ENCODE measurements at regions not wholly inside any gene's neighbourhood (a gene's known extent, or its start where the extent isn't known, plus 50 kb on each side); places are given as distances from the start of the nearest gene placed in this dataset.

GRCh38 chr3:56867671-56868070, 65.9 kb upstream of the ARHGEF3 start (continued):
- no peak for TF ChIP-seq NR3C1 (CRISPR knock-in tag; conservative IDR thresholded peaks at IDR 0.05; ENCODE audit: low read depth)
- TF ChIP-seq ZNF121 (CRISPR knock-in tag; IDR thresholded peaks at IDR 0.05): no peak
- TF ChIP-seq NFE2L1 (CRISPR knock-in tag; IDR thresholded peaks at IDR 0.05): no peak
- no peak for TF ChIP-seq TCF7 (CRISPR knock-in tag; IDR thresholded peaks at IDR 0.05; ENCODE audit: low read depth)
- TF ChIP-seq FOXJ3 (CRISPR knock-in tag; IDR thresholded peaks at IDR 0.05; ENCODE audit: borderline replicate concordance): no peak
- TF ChIP-seq PRRX2 (CRISPR knock-in tag; IDR thresholded peaks at IDR 0.05): no peak
- TF ChIP-seq, protein P1, sequence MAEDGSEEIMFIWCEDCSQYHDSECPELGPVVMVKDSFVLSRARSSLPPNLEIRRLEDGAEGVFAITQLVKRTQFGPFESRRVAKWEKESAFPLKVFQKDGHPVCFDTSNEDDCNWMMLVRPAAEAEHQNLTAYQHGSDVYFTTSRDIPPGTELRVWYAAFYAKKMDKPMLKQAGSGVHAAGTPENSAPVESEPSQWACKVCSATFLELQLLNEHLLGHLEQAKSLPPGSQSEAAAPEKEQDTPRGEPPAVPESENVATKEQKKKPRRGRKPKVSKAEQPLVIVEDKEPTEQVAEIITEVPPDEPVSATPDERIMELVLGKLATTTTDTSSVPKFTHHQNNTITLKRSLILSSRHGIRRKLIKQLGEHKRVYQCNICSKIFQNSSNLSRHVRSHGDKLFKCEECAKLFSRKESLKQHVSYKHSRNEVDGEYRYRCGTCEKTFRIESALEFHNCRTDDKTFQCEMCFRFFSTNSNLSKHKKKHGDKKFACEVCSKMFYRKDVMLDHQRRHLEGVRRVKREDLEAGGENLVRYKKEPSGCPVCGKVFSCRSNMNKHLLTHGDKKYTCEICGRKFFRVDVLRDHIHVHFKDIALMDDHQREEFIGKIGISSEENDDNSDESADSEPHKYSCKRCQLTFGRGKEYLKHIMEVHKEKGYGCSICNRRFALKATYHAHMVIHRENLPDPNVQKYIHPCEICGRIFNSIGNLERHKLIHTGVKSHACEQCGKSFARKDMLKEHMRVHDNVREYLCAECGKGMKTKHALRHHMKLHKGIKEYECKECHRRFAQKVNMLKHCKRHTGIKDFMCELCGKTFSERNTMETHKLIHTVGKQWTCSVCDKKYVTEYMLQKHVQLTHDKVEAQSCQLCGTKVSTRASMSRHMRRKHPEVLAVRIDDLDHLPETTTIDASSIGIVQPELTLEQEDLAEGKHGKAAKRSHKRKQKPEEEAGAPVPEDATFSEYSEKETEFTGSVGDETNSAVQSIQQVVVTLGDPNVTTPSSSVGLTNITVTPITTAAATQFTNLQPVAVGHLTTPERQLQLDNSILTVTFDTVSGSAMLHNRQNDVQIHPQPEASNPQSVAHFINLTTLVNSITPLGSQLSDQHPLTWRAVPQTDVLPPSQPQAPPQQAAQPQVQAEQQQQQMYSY (CRISPR knock-in tag; IDR thresholded peaks at IDR 0.05): no peak
- TF ChIP-seq CREM (CRISPR knock-in tag; IDR thresholded peaks at IDR 0.05): no peak
- no peak for TF ChIP-seq MYBL2 (CRISPR knock-in tag; IDR thresholded peaks at IDR 0.05)
- no peak for TF ChIP-seq ZNF281 (CRISPR knock-in tag; IDR thresholded peaks at IDR 0.05)
- TF ChIP-seq CDX4 (CRISPR knock-in tag; IDR thresholded peaks at IDR 0.05; ENCODE audit: borderline replicate concordance): no peak
- TF ChIP-seq RORB (CRISPR knock-in tag; IDR thresholded peaks at IDR 0.05): no peak

GRCh38 chr3:56864918-56865524, 63.3 kb upstream of the ARHGEF3 start:
- Mint-ChIP-seq H3K36me3 (no peaks in the 10 kb centered on the region), H3K27ac (no peak overlapping the region), H3K4me3 (no peak overlapping the region), H3K9me3 (peaks cover 6% of the 10 kb centered on the region), H3K4me1 (0 out of 2 replicates have a peak, but pooled peaks cover 3% of the 10 kb centered on the region), H3K27me3 (ENCODE audit: low read depth) (no peaks in the 10 kb centered on the region)
- DNase-seq (ENCODE audit: low spot score) (no peak), ATAC-seq (no peak)
- ChIA-PET CTCF (no interaction called here), POLR2A (no interaction called here)
- TF ChIP-seq GTF2I (CRISPR knock-in tag; conservative IDR thresholded peaks at IDR 0.05) (no peak), NFYB (CRISPR knock-in tag; conservative IDR thresholded peaks at IDR 0.05; ENCODE audit: low read depth) (no peak)
- TF ChIP-seq, protein P2, sequence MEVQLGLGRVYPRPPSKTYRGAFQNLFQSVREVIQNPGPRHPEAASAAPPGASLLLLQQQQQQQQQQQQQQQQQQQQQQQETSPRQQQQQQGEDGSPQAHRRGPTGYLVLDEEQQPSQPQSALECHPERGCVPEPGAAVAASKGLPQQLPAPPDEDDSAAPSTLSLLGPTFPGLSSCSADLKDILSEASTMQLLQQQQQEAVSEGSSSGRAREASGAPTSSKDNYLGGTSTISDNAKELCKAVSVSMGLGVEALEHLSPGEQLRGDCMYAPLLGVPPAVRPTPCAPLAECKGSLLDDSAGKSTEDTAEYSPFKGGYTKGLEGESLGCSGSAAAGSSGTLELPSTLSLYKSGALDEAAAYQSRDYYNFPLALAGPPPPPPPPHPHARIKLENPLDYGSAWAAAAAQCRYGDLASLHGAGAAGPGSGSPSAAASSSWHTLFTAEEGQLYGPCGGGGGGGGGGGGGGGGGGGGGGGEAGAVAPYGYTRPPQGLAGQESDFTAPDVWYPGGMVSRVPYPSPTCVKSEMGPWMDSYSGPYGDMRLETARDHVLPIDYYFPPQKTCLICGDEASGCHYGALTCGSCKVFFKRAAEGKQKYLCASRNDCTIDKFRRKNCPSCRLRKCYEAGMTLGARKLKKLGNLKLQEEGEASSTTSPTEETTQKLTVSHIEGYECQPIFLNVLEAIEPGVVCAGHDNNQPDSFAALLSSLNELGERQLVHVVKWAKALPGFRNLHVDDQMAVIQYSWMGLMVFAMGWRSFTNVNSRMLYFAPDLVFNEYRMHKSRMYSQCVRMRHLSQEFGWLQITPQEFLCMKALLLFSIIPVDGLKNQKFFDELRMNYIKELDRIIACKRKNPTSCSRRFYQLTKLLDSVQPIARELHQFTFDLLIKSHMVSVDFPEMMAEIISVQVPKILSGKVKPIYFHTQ (CRISPR knock-in tag; IDR thresholded peaks at IDR 0.05): no peak
